ENCODE measurements at regions not wholly inside any gene's neighbourhood (a gene's known extent, or its start where the extent isn't known, plus 50 kb on each side); places are given as distances from the start of the nearest gene placed in this dataset.

GRCh38 chr6:50924758-50925157, 106.1 kb downstream of the TFAP2B start:
- DNase-seq (ENCODE audit: low read depth, low spot score) = no peak
- TF ChIP-seq POLR2AphosphoS5 (IDR thresholded peaks at IDR 0.05; ENCODE audit: borderline replicate concordance, low read depth, low read length) (no peak), FOXP2 (optimal IDR thresholded peaks at IDR 0.05; ENCODE audit: control extremely low read depth, extremely low read length, insufficient read depth) (no peak), EZH2 (IDR thresholded peaks at IDR 0.05) (no peak)
- Histone ChIP-seq H3K27ac (0 out of 2 replicates have a peak overlapping the region, but pooled peaks have one; percentile 59), H3K4me3 (no peak overlapping the region), H3K36me3 (ENCODE audit: insufficient read depth, low read length) (no peaks in the 10 kb centered on the region), H3K9me3 (ENCODE audit: low read depth, low read length) (peaks cover 8% of the 10 kb centered on the region; the same call in 1 of the 2 replicates), H3K9ac (ENCODE audit: insufficient read length) (no peak overlapping the region)

- Histone ChIP-seq H3K36me3 (ENCODE audit: insufficient read depth, low read length) (no peaks in the 10 kb centered on the region), H3K9ac (ENCODE audit: insufficient read length) (no peak overlapping the region), H3K27ac (no peak overlapping the region), H3K4me3 (no peak overlapping the region), H3K9me3 (ENCODE audit: low read depth, low read length) (peaks cover 8% of the 10 kb centered on the region; the same call in 1 of the 2 replicates)
- TF ChIP-seq EZH2 (IDR thresholded peaks at IDR 0.05) = no peak
- TF ChIP-seq FOXP2 (optimal IDR thresholded peaks at IDR 0.05; ENCODE audit: control extremely low read depth, extremely low read length, insufficient read depth) = no peak
- no peak for TF ChIP-seq POLR2AphosphoS5 (IDR thresholded peaks at IDR 0.05; ENCODE audit: borderline replicate concordance, low read depth, low read length)
- DNase-seq (ENCODE audit: low read depth, low spot score) = no peak
These were observed 106.9 kb downstream of the TFAP2B start for GRCh38 chr6:50925548-50925947.

- DNase-seq (ENCODE audit: low read depth, low spot score) = no peak
- H3K9ac ChIP-seq (ENCODE audit: insufficient read length) = no peak overlapping the region
- no peak overlapping the region for H3K4me3 ChIP-seq
- TF ChIP-seq POLR2AphosphoS5 (IDR thresholded peaks at IDR 0.05; ENCODE audit: borderline replicate concordance, low read depth, low read length) = no peak
- no peak for TF ChIP-seq EZH2 (IDR thresholded peaks at IDR 0.05)
- no peak for TF ChIP-seq FOXP2 (optimal IDR thresholded peaks at IDR 0.05; ENCODE audit: control extremely low read depth, extremely low read length, insufficient read depth)
- H3K9me3 ChIP-seq (ENCODE audit: low read depth, low read length) = peaks cover 8% of the 10 kb centered on the region; the same call in 1 of the 2 replicates
- H3K36me3 ChIP-seq (ENCODE audit: insufficient read depth, low read length) = no peaks in the 10 kb centered on the region
- H3K27ac ChIP-seq = no peak overlapping the region
These were observed 107.3 kb downstream of the TFAP2B start for GRCh38 chr6:50925981-50926380.

- Histone ChIP-seq H3K9me3 (ENCODE audit: low read depth, low read length) (peaks cover under 1% of the 10 kb centered on the region; the same call in 1 of the 2 replicates), H3K9ac (ENCODE audit: insufficient read length) (no peak overlapping the region), H3K27ac (no peak overlapping the region), H3K4me3 (no peak overlapping the region), H3K36me3 (ENCODE audit: insufficient read depth, low read length) (no peaks in the 10 kb centered on the region)
- DNase-seq (ENCODE audit: low read depth, low spot score) = no peak
- TF ChIP-seq EZH2 (IDR thresholded peaks at IDR 0.05) (no peak), FOXP2 (optimal IDR thresholded peaks at IDR 0.05; ENCODE audit: control extremely low read depth, extremely low read length, insufficient read depth) (no peak), POLR2AphosphoS5 (IDR thresholded peaks at IDR 0.05; ENCODE audit: borderline replicate concordance, low read depth, low read length) (no peak)
These were observed 109.1 kb downstream of the TFAP2B start for GRCh38 chr6:50927800-50928199.

DNA sequence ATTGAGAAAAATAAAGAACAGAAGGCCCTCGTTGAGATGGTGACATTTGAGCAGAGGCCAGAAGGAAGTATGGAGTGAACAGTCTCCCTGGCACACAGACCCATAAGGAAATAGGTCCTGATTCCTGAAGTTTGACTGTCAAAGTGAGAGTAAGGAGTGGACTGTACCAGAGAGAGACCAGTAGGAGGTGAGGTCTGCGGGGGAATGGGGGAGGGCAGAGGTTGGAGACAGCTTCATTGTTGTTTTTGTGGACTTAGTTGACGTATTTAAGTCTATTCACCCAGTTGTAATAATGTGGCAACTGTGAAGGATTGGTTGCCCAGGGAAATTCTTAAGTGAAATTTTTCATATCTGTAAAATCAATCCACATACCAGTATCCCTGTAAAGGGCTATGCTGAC, 110.7 kb downstream of the TFAP2B start:
- Histone ChIP-seq H3K27ac (no peak overlapping the region), H3K9ac (ENCODE audit: insufficient read length) (no peak overlapping the region), H3K4me3 (no peak overlapping the region), H3K9me3 (ENCODE audit: low read depth, low read length) (no peaks in the 10 kb centered on the region), H3K36me3 (ENCODE audit: insufficient read depth, low read length) (no peaks in the 10 kb centered on the region)
- DNase-seq (ENCODE audit: low read depth, low spot score) = no peak
- TF ChIP-seq POLR2AphosphoS5 (IDR thresholded peaks at IDR 0.05; ENCODE audit: borderline replicate concordance, low read depth, low read length) (no peak), EZH2 (IDR thresholded peaks at IDR 0.05) (no peak), FOXP2 (optimal IDR thresholded peaks at IDR 0.05; ENCODE audit: control extremely low read depth, extremely low read length, insufficient read depth) (no peak)

DNA sequence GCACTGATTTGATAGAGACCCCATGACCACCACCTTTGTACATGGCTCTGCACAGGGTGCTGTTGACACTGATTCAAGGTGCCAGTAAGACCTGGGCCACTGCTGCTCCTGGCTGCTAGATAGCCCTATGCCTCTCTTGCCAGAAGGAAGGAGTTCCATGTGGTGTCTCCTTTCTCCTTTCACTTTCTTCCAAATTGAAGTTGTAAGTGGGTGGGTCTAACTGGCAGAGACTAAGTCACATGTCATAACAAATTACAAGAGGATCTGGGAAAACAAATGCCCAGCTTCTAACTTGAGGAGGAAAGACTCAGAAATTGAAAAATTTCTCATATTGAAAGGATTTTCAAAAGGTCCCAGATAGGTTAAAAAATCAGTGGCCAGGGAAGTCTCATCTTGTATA, 116.8 kb downstream of the TFAP2B start:
- no peaks in the 10 kb centered on the region for H3K9me3 ChIP-seq (ENCODE audit: low read depth, low read length)
- no peaks in the 10 kb centered on the region for H3K36me3 ChIP-seq (ENCODE audit: insufficient read depth, low read length)
- TF ChIP-seq EZH2 (IDR thresholded peaks at IDR 0.05) = no peak
- TF ChIP-seq FOXP2 (optimal IDR thresholded peaks at IDR 0.05; ENCODE audit: control extremely low read depth, extremely low read length, insufficient read depth) = no peak
- TF ChIP-seq POLR2AphosphoS5 (IDR thresholded peaks at IDR 0.05; ENCODE audit: borderline replicate concordance, low read depth, low read length) = no peak
- peak overlapping the region; percentile 90 for H3K27ac ChIP-seq
- H3K9ac ChIP-seq (ENCODE audit: insufficient read length) = peak overlapping the region; percentile 41
- H3K4me3 ChIP-seq = peak overlapping the region; percentile 64
- no peak for DNase-seq (ENCODE audit: low read depth, low spot score)

DNA sequence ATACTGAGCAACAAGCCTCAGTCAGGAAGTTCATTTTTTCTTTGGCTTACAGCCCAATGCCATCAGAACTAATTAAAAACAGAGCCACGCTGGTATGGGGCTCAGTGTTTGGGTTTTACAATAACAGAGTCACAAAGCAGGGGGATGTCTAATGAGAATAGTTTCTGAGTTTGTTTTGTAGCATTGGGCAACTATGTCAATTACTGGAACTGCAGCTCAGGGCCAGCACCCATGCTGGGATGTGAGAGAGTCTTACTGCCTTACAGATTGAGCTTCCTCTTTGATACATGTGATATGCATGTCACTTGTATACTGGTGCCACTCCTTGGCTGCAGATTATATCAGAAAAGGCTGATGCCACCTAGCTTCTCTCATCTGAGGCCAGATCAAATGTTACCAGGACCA, 117.6 kb downstream of the TFAP2B start:
- peak overlapping the region; percentile 90 for H3K27ac ChIP-seq
- 0 out of 2 replicates have a peak overlapping the region, but pooled peaks have one; percentile 64 for H3K4me3 ChIP-seq
- H3K9me3 ChIP-seq (ENCODE audit: low read depth, low read length) = no peaks in the 10 kb centered on the region
- TF ChIP-seq POLR2AphosphoS5 (IDR thresholded peaks at IDR 0.05; ENCODE audit: borderline replicate concordance, low read depth, low read length) (peak; percentile 72; the same call in 1 of the 2 replicates), EZH2 (IDR thresholded peaks at IDR 0.05) (no peak), FOXP2 (optimal IDR thresholded peaks at IDR 0.05; ENCODE audit: control extremely low read depth, extremely low read length, insufficient read depth) (peak; percentile 63)
- H3K9ac ChIP-seq (ENCODE audit: insufficient read length) = no peak overlapping the region
- no peaks in the 10 kb centered on the region for H3K36me3 ChIP-seq (ENCODE audit: insufficient read depth, low read length)
- peak; percentile 99 for DNase-seq (ENCODE audit: low read depth, low spot score)

GRCh38 chr6:50939931-50940330, 121.3 kb downstream of the TFAP2B start:
- Histone ChIP-seq H3K9ac (ENCODE audit: insufficient read length) (no peak overlapping the region), H3K4me3 (no peak overlapping the region), H3K9me3 (ENCODE audit: low read depth, low read length) (no peaks in the 10 kb centered on the region), H3K36me3 (ENCODE audit: insufficient read depth, low read length) (no peaks in the 10 kb centered on the region), H3K27ac (no peak overlapping the region)
- TF ChIP-seq POLR2AphosphoS5 (IDR thresholded peaks at IDR 0.05; ENCODE audit: borderline replicate concordance, low read depth, low read length) (no peak), FOXP2 (optimal IDR thresholded peaks at IDR 0.05; ENCODE audit: control extremely low read depth, extremely low read length, insufficient read depth) (peak; percentile 34)
- DNase-seq (ENCODE audit: low read depth, low spot score) = no peak

DNA sequence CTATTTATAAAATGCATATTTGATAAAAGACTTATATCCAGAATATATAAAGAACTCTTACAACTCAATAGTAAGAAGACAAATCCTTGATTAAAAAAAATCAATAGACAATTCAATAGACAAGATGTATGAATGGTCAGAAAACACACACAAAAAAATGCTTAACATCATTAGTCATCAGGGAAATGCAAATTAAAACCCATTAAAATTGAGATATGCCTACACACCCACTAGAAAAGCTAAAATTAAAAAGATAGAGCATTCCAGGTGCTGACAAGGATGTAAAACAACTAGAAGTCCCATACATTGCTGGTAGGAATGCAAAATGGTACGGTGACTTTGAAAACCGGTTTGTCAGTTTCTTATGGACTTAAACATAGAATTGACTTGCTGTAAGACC, 127.1 kb downstream of the TFAP2B start:
- DNase-seq (ENCODE audit: low read depth, low spot score) = no peak
- no peak for TF ChIP-seq POLR2AphosphoS5 (IDR thresholded peaks at IDR 0.05; ENCODE audit: borderline replicate concordance, low read depth, low read length)
- no peak for TF ChIP-seq EZH2 (IDR thresholded peaks at IDR 0.05)
- no peak for TF ChIP-seq FOXP2 (optimal IDR thresholded peaks at IDR 0.05; ENCODE audit: control extremely low read depth, extremely low read length, insufficient read depth)
- no peak overlapping the region for H3K27ac ChIP-seq
- no peak overlapping the region for H3K4me3 ChIP-seq
- H3K36me3 ChIP-seq (ENCODE audit: insufficient read depth, low read length) = no peaks in the 10 kb centered on the region
- H3K9me3 ChIP-seq (ENCODE audit: low read depth, low read length) = no peaks in the 10 kb centered on the region
- H3K9ac ChIP-seq (ENCODE audit: insufficient read length) = no peak overlapping the region
